MM.1S (cell line): ENCODE measurements at regions not wholly inside any gene's neighbourhood (a gene's known extent, or its start where the extent isn't known, plus 50 kb on each side); places are given as distances from the start of the nearest gene placed in this dataset.

Source experiments
- EZH2 ChIP-seq: fragments of 300-600 bp; sonication (generic); optimal IDR thresholded peaks from 2 replicates; pipeline ENCODE3; 2017; ENCODE audit warnings: low read depth, mild to moderate bottlenecking, antibody characterized with exemption, low read length, mixed read lengths
- TF ChIP-seq, protein P1 (sequence below): fragments of 300-600 bp; sonication (generic); IDR thresholded peaks from 2 replicates; pipeline ENCODE4 v1.5.1; 2016; ENCODE audit warnings: antibody characterized with exemption, low read length, mixed read lengths

DNA sequence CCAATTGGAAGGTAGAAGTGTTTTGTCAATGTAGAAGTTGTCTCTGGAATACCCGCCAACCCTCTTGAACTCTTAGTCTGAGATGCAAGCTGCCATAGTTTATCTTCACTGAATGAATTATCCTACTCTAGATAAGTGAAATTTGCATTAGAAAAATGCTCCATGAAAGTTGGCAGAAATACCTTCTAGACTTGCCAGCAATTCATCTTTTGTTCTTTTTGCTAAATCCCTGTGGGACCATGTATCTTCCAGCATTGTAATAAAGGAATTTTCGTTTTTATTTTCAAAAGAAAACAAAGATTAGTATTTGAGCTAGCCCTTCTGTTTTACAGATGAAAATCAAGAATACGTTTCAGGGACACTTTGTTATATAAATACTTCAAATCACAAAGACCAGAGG lies 244.2 kb downstream of the CBLN4 start:
- TF ChIP-seq, protein P1, sequence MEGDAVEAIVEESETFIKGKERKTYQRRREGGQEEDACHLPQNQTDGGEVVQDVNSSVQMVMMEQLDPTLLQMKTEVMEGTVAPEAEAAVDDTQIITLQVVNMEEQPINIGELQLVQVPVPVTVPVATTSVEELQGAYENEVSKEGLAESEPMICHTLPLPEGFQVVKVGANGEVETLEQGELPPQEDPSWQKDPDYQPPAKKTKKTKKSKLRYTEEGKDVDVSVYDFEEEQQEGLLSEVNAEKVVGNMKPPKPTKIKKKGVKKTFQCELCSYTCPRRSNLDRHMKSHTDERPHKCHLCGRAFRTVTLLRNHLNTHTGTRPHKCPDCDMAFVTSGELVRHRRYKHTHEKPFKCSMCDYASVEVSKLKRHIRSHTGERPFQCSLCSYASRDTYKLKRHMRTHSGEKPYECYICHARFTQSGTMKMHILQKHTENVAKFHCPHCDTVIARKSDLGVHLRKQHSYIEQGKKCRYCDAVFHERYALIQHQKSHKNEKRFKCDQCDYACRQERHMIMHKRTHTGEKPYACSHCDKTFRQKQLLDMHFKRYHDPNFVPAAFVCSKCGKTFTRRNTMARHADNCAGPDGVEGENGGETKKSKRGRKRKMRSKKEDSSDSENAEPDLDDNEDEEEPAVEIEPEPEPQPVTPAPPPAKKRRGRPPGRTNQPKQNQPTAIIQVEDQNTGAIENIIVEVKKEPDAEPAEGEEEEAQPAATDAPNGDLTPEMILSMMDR: no peak
- no peak for TF ChIP-seq EZH2
